HEK293 (cell line): ENCODE measurements at regions not wholly inside any gene's neighbourhood (a gene's known extent, or its start where the extent isn't known, plus 50 kb on each side); places are given as distances from the start of the nearest gene placed in this dataset.

ENCODE experiments used
- YY1 ChIP-seq: fragments of 450-650 bp; formaldehyde crosslinking; IDR thresholded peaks from 2 replicates; pipeline ENCODE4 v1.5.1; 2018; ENCODE audit warnings: missing biosample characterization, missing genetic modification characterization
- ZBTB17 ChIP-seq: fragments of 450-650 bp; formaldehyde crosslinking; IDR thresholded peaks from 2 replicates; pipeline ENCODE4 v1.5.1; 2016; ENCODE audit warnings: missing biosample characterization, missing genetic modification characterization
- ZNF146 ChIP-seq: fragments of 450-650 bp; formaldehyde crosslinking; IDR thresholded peaks from 2 replicates; pipeline ENCODE4 v1.5.1; 2016; ENCODE audit warnings: missing biosample characterization, missing genetic modification characterization
- ZNF211 ChIP-seq: fragments of 450-650 bp; formaldehyde crosslinking; IDR thresholded peaks from 2 replicates; pipeline ENCODE4 v1.5.1; 2016; ENCODE audit warnings: low read depth, missing biosample characterization, missing genetic modification characterization
- ZNF266 ChIP-seq: fragments of 450-650 bp; formaldehyde crosslinking; IDR thresholded peaks from 2 replicates; pipeline ENCODE4 v1.5.1; 2016; ENCODE audit warnings: missing biosample characterization, missing genetic modification characterization, low read depth
- ZNF830 ChIP-seq: fragments of 450-650 bp; IDR thresholded peaks from 2 replicates; pipeline ENCODE4 v1.5.0; 2018; ENCODE audit warnings: missing biosample characterization, missing genetic modification characterization, low read depth, mild to moderate bottlenecking, moderate library complexity
- TF ChIP-seq, protein P1 (sequence below): fragments of 450-650 bp; formaldehyde crosslinking; IDR thresholded peaks from 2 replicates; pipeline ENCODE4 v1.5.1; 2017; ENCODE audit warnings: missing biosample characterization, missing genetic modification characterization
- TF ChIP-seq, protein P2 (sequence below): fragments of 450-650 bp; formaldehyde crosslinking; IDR thresholded peaks from 2 replicates; pipeline ENCODE4 v1.5.1; 2016; ENCODE audit warnings: missing biosample characterization, missing genetic modification characterization
- TF ChIP-seq, protein P3 (sequence below): fragments of 450-650 bp; formaldehyde crosslinking; IDR thresholded peaks from 2 replicates; pipeline ENCODE4 v1.5.1; 2016; ENCODE audit warnings: missing biosample characterization, missing genetic modification characterization
- TF ChIP-seq, protein P4 (sequence below): fragments of 450-650 bp; formaldehyde crosslinking; IDR thresholded peaks from 2 replicates; pipeline ENCODE4 v1.5.1; 2016; ENCODE audit warnings: missing biosample characterization, missing genetic modification characterization
- TF ChIP-seq, protein P5 (sequence below): fragments of 450-650 bp; formaldehyde crosslinking; IDR thresholded peaks from 2 replicates; pipeline ENCODE4 v1.5.1; 2016; ENCODE audit warnings: missing biosample characterization, missing genetic modification characterization, low read depth
- TF ChIP-seq, protein P6 (sequence below): fragments of 450-650 bp; IDR thresholded peaks from 2 replicates; pipeline ENCODE4 v1.5.1; 2018; ENCODE audit warnings: missing biosample characterization, missing genetic modification characterization

DNA sequence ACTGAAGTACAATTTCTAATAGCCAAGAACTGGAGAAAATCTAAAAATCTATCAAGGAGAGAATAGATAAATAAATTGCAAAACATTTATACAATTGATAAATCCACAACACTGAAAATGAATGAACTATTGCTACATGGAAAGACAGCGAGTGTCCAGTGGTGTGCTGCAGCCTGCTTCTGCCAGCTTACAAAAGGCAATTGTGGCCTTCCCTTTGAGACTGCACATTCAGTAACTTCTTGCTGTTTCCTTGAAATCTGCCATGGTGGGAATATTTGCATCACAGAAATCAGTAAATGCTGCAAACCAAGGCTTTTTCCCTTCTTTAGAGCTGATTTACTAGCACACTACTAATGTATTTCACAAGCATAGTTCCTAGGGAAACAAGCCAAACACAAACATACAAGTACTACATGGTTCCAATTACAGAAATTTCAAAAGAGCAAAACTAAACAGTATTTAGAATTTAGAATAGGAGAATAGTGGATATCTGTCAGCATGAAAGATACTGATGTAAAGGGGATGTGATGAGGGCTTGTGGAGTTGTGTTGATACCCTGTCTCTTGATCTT is 76.9 kb upstream of the TRIM77 start:
- TF ChIP-seq ZNF266 (tag by site-specific recombination) (no peak), ZBTB17 (no peak), YY1 (no peak), ZNF211 (no peak), ZNF830 (tag by site-specific recombination) (no peak), ZNF146 (tag by site-specific recombination) (no peak)
- TF ChIP-seq, protein P1, sequence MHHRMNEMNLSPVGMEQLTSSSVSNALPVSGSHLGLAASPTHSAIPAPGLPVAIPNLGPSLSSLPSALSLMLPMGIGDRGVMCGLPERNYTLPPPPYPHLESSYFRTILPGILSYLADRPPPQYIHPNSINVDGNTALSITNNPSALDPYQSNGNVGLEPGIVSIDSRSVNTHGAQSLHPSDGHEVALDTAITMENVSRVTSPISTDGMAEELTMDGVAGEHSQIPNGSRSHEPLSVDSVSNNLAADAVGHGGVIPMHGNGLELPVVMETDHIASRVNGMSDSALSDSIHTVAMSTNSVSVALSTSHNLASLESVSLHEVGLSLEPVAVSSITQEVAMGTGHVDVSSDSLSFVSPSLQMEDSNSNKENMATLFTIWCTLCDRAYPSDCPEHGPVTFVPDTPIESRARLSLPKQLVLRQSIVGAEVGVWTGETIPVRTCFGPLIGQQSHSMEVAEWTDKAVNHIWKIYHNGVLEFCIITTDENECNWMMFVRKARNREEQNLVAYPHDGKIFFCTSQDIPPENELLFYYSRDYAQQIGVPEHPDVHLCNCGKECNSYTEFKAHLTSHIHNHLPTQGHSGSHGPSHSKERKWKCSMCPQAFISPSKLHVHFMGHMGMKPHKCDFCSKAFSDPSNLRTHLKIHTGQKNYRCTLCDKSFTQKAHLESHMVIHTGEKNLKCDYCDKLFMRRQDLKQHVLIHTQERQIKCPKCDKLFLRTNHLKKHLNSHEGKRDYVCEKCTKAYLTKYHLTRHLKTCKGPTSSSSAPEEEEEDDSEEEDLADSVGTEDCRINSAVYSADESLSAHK: no peak
- TF ChIP-seq, protein P2, sequence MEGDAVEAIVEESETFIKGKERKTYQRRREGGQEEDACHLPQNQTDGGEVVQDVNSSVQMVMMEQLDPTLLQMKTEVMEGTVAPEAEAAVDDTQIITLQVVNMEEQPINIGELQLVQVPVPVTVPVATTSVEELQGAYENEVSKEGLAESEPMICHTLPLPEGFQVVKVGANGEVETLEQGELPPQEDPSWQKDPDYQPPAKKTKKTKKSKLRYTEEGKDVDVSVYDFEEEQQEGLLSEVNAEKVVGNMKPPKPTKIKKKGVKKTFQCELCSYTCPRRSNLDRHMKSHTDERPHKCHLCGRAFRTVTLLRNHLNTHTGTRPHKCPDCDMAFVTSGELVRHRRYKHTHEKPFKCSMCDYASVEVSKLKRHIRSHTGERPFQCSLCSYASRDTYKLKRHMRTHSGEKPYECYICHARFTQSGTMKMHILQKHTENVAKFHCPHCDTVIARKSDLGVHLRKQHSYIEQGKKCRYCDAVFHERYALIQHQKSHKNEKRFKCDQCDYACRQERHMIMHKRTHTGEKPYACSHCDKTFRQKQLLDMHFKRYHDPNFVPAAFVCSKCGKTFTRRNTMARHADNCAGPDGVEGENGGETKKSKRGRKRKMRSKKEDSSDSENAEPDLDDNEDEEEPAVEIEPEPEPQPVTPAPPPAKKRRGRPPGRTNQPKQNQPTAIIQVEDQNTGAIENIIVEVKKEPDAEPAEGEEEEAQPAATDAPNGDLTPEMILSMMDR (tag by site-specific recombination): no peak
- TF ChIP-seq, protein P3, sequence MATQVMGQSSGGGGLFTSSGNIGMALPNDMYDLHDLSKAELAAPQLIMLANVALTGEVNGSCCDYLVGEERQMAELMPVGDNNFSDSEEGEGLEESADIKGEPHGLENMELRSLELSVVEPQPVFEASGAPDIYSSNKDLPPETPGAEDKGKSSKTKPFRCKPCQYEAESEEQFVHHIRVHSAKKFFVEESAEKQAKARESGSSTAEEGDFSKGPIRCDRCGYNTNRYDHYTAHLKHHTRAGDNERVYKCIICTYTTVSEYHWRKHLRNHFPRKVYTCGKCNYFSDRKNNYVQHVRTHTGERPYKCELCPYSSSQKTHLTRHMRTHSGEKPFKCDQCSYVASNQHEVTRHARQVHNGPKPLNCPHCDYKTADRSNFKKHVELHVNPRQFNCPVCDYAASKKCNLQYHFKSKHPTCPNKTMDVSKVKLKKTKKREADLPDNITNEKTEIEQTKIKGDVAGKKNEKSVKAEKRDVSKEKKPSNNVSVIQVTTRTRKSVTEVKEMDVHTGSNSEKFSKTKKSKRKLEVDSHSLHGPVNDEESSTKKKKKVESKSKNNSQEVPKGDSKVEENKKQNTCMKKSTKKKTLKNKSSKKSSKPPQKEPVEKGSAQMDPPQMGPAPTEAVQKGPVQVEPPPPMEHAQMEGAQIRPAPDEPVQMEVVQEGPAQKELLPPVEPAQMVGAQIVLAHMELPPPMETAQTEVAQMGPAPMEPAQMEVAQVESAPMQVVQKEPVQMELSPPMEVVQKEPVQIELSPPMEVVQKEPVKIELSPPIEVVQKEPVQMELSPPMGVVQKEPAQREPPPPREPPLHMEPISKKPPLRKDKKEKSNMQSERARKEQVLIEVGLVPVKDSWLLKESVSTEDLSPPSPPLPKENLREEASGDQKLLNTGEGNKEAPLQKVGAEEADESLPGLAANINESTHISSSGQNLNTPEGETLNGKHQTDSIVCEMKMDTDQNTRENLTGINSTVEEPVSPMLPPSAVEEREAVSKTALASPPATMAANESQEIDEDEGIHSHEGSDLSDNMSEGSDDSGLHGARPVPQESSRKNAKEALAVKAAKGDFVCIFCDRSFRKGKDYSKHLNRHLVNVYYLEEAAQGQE (tag by site-specific recombination): no peak
- TF ChIP-seq, protein P4, sequence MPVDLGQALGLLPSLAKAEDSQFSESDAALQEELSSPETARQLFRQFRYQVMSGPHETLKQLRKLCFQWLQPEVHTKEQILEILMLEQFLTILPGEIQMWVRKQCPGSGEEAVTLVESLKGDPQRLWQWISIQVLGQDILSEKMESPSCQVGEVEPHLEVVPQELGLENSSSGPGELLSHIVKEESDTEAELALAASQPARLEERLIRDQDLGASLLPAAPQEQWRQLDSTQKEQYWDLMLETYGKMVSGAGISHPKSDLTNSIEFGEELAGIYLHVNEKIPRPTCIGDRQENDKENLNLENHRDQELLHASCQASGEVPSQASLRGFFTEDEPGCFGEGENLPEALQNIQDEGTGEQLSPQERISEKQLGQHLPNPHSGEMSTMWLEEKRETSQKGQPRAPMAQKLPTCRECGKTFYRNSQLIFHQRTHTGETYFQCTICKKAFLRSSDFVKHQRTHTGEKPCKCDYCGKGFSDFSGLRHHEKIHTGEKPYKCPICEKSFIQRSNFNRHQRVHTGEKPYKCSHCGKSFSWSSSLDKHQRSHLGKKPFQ (tag by site-specific recombination): no peak
- TF ChIP-seq, protein P5, sequence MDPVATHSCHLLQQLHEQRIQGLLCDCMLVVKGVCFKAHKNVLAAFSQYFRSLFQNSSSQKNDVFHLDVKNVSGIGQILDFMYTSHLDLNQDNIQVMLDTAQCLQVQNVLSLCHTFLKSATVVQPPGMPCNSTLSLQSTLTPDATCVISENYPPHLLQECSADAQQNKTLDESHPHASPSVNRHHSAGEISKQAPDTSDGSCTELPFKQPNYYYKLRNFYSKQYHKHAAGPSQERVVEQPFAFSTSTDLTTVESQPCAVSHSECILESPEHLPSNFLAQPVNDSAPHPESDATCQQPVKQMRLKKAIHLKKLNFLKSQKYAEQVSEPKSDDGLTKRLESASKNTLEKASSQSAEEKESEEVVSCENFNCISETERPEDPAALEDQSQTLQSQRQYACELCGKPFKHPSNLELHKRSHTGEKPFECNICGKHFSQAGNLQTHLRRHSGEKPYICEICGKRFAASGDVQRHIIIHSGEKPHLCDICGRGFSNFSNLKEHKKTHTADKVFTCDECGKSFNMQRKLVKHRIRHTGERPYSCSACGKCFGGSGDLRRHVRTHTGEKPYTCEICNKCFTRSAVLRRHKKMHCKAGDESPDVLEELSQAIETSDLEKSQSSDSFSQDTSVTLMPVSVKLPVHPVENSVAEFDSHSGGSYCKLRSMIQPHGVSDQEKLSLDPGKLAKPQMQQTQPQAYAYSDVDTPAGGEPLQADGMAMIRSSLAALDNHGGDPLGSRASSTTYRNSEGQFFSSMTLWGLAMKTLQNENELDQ (tag by site-specific recombination): no peak
- TF ChIP-seq, protein P6, sequence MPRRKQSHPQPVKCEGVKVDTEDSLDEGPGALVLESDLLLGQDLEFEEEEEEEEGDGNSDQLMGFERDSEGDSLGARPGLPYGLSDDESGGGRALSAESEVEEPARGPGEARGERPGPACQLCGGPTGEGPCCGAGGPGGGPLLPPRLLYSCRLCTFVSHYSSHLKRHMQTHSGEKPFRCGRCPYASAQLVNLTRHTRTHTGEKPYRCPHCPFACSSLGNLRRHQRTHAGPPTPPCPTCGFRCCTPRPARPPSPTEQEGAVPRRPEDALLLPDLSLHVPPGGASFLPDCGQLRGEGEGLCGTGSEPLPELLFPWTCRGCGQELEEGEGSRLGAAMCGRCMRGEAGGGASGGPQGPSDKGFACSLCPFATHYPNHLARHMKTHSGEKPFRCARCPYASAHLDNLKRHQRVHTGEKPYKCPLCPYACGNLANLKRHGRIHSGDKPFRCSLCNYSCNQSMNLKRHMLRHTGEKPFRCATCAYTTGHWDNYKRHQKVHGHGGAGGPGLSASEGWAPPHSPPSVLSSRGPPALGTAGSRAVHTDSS (tag by site-specific recombination): no peak
